GM12891 (cell line): ENCODE measurements at regions not wholly inside any gene's neighbourhood (a gene's known extent, or its start where the extent isn't known, plus 50 kb on each side); places are given as distances from the start of the nearest gene placed in this dataset.

Experiments used
- POLR2A ChIP-seq: IDR thresholded peaks from 2 replicates; pipeline ENCODE4 v1.6.1; 2011; ENCODE audit warnings: low read depth, low read length, control low read depth
- POLR2AphosphoS5 ChIP-seq: IDR thresholded peaks from 2 replicates; pipeline ENCODE4 v1.6.1; 2011; ENCODE audit warnings: low read depth, low read length, control low read depth

DNA sequence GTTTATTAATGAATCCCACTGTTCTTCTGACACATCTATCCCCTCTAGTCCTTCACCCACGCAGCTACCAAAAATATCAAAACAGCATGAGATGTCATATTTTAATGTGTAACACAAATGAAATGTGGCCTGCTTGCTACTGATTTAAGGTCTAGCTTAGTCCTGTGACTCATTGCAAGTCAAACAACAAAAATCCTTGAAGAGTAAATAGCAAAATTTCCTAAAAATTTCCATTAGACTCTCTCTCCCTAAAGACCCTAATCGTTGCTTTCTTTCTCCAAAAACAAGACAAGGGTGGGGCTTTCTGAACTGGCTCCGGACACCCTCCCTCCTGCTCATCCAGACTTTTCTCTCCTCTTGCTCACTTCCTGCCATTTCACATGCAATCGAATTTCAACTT lies 99.9 kb upstream of the IPO5 start:
- TF ChIP-seq POLR2AphosphoS5 (no peak), POLR2A (no peak)
